Nephron progenitor cell (in vitro differentiated cells): ENCODE measurements at regions not wholly inside any gene's neighbourhood (a gene's known extent, or its start where the extent isn't known, plus 50 kb on each side); places are given as distances from the start of the nearest gene placed in this dataset.
A peak's percentile ranks its signal among the peaks of the same experiment; 100 is the strongest.

Experiments used
- DNase-seq: peaks from one replicate; pipeline ENCODE4 v3.0.0; 2021
- H3K27ac Mint-ChIP-seq: 2 replicates; pipeline ENCODE4 v1.8.0; 2021; ENCODE audit warnings: mild to moderate bottlenecking, moderate library complexity, mixed read lengths
- H3K27me3 Mint-ChIP-seq: 2 replicates; pipeline ENCODE4 v1.8.0; 2021; ENCODE audit warnings: mild to moderate bottlenecking, low read depth, mixed read lengths; ENCODE audit not compliant: poor library complexity
- H3K36me3 Mint-ChIP-seq: 2 replicates; pipeline ENCODE4 v1.8.0; 2021; ENCODE audit warnings: low read depth, mixed read lengths
- H3K4me1 Mint-ChIP-seq: 2 replicates; pipeline ENCODE4 v1.8.0; 2021; ENCODE audit warnings: mixed read lengths
- H3K4me3 Mint-ChIP-seq: 2 replicates; pipeline ENCODE4 v1.8.0; 2021; ENCODE audit warnings: mild to moderate bottlenecking, moderate library complexity, mixed read lengths
- H3K9me3 Mint-ChIP-seq: 2 replicates; pipeline ENCODE4 v1.8.0; 2021; ENCODE audit warnings: mild to moderate bottlenecking, moderate library complexity, mixed read lengths
- CTCF ChIP-seq: fragments of 200-600 bp; sonication (generic); IDR thresholded peaks from 2 replicates; pipeline ENCODE4 v1.5.0; 2021; ENCODE audit warnings: antibody characterized with exemption

GRCh38 chr7:3106361-3106826 is 62.7 kb upstream of the CARD11 start:
- H3K27ac Mint-ChIP-seq, result no peak overlapping the region
- H3K9me3 Mint-ChIP-seq, result peaks cover 22% of the 10 kb centered on the region
- no peak for TF ChIP-seq CTCF

GRCh38 chr7:3107228-3107763 is 63.6 kb upstream of the CARD11 start:
- Mint-ChIP-seq H3K4me3 (no peak overlapping the region), H3K4me1 (peaks cover 4% of the 10 kb centered on the region), H3K9me3 (peaks cover 22% of the 10 kb centered on the region), H3K36me3 (no peaks in the 10 kb centered on the region), H3K27ac (no peak overlapping the region), H3K27me3 (peaks cover 9% of the 10 kb centered on the region)
- DNase-seq, result no peak
- TF ChIP-seq CTCF, result no peak

More at GRCh38 chr7:3106361-3106826, 62.7 kb upstream of the CARD11 start:
- DNase-seq, result no peak
- H3K4me3 Mint-ChIP-seq, result no peak overlapping the region
- peaks cover 4% of the 10 kb centered on the region for H3K4me1 Mint-ChIP-seq
- H3K36me3 Mint-ChIP-seq, result no peaks in the 10 kb centered on the region
- peaks cover 9% of the 10 kb centered on the region for H3K27me3 Mint-ChIP-seq

- H3K4me1 Mint-ChIP-seq, result peaks cover 4% of the 10 kb centered on the region
- DNase-seq, result no peak
- H3K36me3 Mint-ChIP-seq, result no peaks in the 10 kb centered on the region
- H3K4me3 Mint-ChIP-seq, result no peak overlapping the region
- peaks cover 9% of the 10 kb centered on the region for H3K27me3 Mint-ChIP-seq
- peaks cover 23% of the 10 kb centered on the region for H3K9me3 Mint-ChIP-seq
- no peak overlapping the region for H3K27ac Mint-ChIP-seq
- TF ChIP-seq CTCF, result no peak
These were observed 64.4 kb upstream of the CARD11 start for GRCh38 chr7:3107889-3108570.

- Mint-ChIP-seq H3K36me3 (no peaks in the 10 kb centered on the region), H3K27ac (no peak overlapping the region), H3K4me1 (peaks cover 4% of the 10 kb centered on the region), H3K27me3 (peaks cover 9% of the 10 kb centered on the region), H3K9me3 (peaks cover 34% of the 10 kb centered on the region), H3K4me3 (no peak overlapping the region)
- no peak for DNase-seq
- TF ChIP-seq CTCF, result no peak
These were observed 65.7 kb upstream of the CARD11 start for GRCh38 chr7:3109311-3109915.

- Mint-ChIP-seq H3K4me3 (no peak overlapping the region), H3K9me3 (peaks cover 47% of the 10 kb centered on the region), H3K27me3 (peaks cover 29% of the 10 kb centered on the region), H3K4me1 (no peaks in the 10 kb centered on the region), H3K27ac (peak overlapping the region; percentile 34), H3K36me3 (no peaks in the 10 kb centered on the region)
- no peak for DNase-seq
- no peak for TF ChIP-seq CTCF
These were observed 68.9 kb upstream of the CARD11 start for GRCh38 chr7:3112479-3113134.
